ENCODE measurements at regions not wholly inside any gene's neighbourhood (a gene's known extent, or its start where the extent isn't known, plus 50 kb on each side); places are given as distances from the start of the nearest gene placed in this dataset.

DNA sequence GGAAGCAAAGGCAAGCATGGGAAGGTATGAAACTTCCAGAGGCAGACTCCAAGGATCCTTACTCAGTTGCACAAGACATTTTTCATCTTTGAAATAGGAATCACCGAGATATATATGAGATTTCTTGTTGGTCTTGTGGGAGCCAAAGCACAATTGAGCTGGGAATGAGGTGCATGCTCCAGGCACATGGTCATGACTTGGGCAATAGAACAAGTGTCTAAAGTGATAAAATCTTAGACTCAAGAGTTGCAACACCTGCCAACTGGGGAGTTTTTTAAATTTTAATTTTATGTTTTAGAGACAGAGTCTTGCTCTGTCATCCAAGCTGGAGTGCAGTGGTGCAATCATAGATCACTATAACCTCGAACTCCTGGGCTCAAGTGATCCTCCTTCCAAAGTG lies 169.5 kb upstream of the ADCY1 start:
- Histone ChIP-seq H3K27me3 (ENCODE audit: insufficient read depth) (no peaks in the 10 kb centered on the region), H3K4me2 (no peak overlapping the region), H3K4me1 (ENCODE audit: insufficient read depth) (no peaks in the 10 kb centered on the region), H3K27ac (ENCODE audit: low read depth) (no peak overlapping the region), H3K4me3 (no peak overlapping the region), H3K9me2 (ENCODE audit: insufficient read depth) (peaks cover 3% of the 10 kb centered on the region; the same call in 1 of the 2 replicates), H3K79me2 (replicated peaks; ENCODE audit: insufficient read depth) (no peaks in the 10 kb centered on the region), H2AFZ (no peak overlapping the region), H3F3A (replicated peaks; ENCODE audit: low read depth) (no peaks in the 10 kb centered on the region), H4K20me1 (replicated peaks; ENCODE audit: insufficient read depth) (no peaks in the 10 kb centered on the region), H3K36me3 (ENCODE audit: insufficient read depth) (no peaks in the 10 kb centered on the region)
- no peak for ATAC-seq
- TF ChIP-seq STAT1 (IDR thresholded peaks at IDR 0.05; ENCODE audit: unreplicated experiment) (no peak), POLR2AphosphoS5 (IDR thresholded peaks at IDR 0.05; ENCODE audit: low read depth) (no peak), ZNF331 (CRISPR knock-in tag; IDR thresholded peaks at IDR 0.05; ENCODE audit: low read depth) (no peak)
- TF ChIP-seq, protein P1, sequence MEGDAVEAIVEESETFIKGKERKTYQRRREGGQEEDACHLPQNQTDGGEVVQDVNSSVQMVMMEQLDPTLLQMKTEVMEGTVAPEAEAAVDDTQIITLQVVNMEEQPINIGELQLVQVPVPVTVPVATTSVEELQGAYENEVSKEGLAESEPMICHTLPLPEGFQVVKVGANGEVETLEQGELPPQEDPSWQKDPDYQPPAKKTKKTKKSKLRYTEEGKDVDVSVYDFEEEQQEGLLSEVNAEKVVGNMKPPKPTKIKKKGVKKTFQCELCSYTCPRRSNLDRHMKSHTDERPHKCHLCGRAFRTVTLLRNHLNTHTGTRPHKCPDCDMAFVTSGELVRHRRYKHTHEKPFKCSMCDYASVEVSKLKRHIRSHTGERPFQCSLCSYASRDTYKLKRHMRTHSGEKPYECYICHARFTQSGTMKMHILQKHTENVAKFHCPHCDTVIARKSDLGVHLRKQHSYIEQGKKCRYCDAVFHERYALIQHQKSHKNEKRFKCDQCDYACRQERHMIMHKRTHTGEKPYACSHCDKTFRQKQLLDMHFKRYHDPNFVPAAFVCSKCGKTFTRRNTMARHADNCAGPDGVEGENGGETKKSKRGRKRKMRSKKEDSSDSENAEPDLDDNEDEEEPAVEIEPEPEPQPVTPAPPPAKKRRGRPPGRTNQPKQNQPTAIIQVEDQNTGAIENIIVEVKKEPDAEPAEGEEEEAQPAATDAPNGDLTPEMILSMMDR (conservative IDR thresholded peaks at IDR 0.05; ENCODE audit: low read depth in 2 of 2): no peak
- TF ChIP-seq, protein P2, sequence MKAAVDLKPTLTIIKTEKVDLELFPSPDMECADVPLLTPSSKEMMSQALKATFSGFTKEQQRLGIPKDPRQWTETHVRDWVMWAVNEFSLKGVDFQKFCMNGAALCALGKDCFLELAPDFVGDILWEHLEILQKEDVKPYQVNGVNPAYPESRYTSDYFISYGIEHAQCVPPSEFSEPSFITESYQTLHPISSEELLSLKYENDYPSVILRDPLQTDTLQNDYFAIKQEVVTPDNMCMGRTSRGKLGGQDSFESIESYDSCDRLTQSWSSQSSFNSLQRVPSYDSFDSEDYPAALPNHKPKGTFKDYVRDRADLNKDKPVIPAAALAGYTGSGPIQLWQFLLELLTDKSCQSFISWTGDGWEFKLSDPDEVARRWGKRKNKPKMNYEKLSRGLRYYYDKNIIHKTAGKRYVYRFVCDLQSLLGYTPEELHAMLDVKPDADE (IDR thresholded peaks at IDR 0.05): no peak
- TF ChIP-seq, protein P3, sequence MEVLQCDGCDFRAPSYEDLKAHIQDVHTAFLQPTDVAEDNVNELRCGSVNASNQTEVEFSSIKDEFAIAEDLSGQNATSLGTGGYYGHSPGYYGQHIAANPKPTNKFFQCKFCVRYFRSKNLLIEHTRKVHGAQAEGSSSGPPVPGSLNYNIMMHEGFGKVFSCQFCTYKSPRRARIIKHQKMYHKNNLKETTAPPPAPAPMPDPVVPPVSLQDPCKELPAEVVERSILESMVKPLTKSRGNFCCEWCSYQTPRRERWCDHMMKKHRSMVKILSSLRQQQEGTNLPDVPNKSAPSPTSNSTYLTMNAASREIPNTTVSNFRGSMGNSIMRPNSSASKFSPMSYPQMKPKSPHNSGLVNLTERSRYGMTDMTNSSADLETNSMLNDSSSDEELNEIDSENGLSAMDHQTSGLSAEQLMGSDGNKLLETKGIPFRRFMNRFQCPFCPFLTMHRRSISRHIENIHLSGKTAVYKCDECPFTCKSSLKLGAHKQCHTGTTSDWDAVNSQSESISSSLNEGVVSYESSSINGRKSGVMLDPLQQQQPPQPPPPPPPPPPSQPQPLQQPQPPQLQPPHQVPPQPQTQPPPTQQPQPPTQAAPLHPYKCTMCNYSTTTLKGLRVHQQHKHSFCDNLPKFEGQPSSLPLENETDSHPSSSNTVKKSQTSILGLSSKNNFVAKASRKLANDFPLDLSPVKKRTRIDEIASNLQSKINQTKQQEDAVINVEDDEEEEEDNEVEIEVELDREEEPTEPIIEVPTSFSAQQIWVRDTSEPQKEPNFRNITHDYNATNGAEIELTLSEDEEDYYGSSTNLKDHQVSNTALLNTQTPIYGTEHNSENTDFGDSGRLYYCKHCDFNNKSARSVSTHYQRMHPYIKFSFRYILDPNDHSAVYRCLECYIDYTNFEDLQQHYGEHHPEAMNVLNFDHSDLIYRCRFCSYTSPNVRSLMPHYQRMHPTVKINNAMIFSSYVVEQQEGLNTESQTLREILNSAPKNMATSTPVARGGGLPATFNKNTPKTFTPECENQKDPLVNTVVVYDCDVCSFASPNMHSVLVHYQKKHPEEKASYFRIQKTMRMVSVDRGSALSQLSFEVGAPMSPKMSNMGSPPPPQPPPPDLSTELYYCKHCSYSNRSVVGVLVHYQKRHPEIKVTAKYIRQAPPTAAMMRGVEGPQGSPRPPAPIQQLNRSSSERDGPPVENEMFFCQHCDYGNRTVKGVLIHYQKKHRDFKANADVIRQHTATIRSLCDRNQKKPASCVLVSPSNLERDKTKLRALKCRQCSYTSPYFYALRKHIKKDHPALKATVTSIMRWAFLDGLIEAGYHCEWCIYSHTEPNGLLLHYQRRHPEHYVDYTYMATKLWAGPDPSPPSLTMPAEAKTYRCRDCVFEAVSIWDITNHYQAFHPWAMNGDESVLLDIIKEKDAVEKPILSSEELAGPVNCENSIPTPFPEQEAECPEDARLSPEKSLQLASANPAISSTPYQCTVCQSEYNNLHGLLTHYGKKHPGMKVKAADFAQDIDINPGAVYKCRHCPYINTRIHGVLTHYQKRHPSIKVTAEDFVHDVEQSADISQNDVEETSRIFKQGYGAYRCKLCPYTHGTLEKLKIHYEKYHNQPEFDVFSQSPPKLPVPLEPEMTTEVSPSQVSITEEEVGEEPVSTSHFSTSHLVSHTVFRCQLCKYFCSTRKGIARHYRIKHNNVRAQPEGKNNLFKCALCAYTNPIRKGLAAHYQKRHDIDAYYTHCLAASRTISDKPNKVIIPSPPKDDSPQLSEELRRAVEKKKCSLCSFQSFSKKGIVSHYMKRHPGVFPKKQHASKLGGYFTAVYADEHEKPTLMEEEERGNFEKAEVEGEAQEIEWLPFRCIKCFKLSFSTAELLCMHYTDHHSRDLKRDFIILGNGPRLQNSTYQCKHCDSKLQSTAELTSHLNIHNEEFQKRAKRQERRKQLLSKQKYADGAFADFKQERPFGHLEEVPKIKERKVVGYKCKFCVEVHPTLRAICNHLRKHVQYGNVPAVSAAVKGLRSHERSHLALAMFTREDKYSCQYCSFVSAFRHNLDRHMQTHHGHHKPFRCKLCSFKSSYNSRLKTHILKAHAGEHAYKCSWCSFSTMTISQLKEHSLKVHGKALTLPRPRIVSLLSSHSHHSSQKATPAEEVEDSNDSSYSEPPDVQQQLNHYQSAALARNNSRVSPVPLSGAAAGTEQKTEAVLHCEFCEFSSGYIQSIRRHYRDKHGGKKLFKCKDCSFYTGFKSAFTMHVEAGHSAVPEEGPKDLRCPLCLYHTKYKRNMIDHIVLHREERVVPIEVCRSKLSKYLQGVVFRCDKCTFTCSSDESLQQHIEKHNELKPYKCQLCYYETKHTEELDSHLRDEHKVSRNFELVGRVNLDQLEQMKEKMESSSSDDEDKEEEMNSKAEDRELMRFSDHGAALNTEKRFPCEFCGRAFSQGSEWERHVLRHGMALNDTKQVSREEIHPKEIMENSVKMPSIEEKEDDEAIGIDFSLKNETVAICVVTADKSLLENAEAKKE (CRISPR knock-in tag; IDR thresholded peaks at IDR 0.05): no peak
- Mint-ChIP-seq H3K9me3 (peaks cover 12% of the 10 kb centered on the region; the same call in 2 of the 3 replicates), H3K27ac (no peak overlapping the region), H3K4me1 (peaks cover 8% of the 10 kb centered on the region; the same call in 2 of the 3 replicates), H3K36me3 (ENCODE audit: low read depth) (no peaks in the 10 kb centered on the region), H3K4me3 (no peak overlapping the region), H3K27me3 (ENCODE audit: insufficient read depth, low read depth, poor library complexity) (peaks cover 7% of the 10 kb centered on the region)
- no peak for DNase-seq (ENCODE audit: low spot score)

Data from GM23338 (cell line).